ENCODE measurements at regions not wholly inside any gene's neighbourhood (a gene's known extent, or its start where the extent isn't known, plus 50 kb on each side); places are given as distances from the start of the nearest gene placed in this dataset.

DNA sequence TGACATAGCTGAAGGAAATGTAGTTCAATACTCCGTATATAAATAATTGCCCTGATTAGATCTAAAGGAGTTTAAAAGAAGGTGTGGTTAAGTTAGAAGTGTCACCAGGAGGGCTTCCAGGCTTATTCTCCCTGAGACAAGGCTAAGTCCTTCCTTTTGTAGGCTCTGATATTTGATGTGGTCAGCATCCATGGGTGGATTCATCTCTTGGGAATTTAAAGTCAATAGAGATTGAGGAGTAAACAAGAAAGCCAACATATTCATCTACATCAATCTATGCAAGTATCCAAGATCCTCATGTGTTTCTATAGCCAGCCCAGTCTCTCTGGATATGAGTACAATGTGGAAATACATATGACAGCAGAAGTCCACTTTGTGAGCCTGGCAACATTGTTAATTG lies 76.8 kb downstream of the KCTD12 start:
- H3K4me3 ChIP-seq (ENCODE audit: low read depth, low read length) = no peak overlapping the region
- DNase-seq = no peak
- H3K27me3 ChIP-seq = no peaks in the 10 kb centered on the region
- peaks cover 4% of the 10 kb centered on the region for H3K4me1 ChIP-seq
- TF ChIP-seq, protein P1, sequence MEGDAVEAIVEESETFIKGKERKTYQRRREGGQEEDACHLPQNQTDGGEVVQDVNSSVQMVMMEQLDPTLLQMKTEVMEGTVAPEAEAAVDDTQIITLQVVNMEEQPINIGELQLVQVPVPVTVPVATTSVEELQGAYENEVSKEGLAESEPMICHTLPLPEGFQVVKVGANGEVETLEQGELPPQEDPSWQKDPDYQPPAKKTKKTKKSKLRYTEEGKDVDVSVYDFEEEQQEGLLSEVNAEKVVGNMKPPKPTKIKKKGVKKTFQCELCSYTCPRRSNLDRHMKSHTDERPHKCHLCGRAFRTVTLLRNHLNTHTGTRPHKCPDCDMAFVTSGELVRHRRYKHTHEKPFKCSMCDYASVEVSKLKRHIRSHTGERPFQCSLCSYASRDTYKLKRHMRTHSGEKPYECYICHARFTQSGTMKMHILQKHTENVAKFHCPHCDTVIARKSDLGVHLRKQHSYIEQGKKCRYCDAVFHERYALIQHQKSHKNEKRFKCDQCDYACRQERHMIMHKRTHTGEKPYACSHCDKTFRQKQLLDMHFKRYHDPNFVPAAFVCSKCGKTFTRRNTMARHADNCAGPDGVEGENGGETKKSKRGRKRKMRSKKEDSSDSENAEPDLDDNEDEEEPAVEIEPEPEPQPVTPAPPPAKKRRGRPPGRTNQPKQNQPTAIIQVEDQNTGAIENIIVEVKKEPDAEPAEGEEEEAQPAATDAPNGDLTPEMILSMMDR (IDR thresholded peaks at IDR 0.05; ENCODE audit: low read depth, low read length) = no peak
- no peaks in the 10 kb centered on the region for H3K36me3 ChIP-seq
- H3K9me3 ChIP-seq = peaks cover 4% of the 10 kb centered on the region; the same call in 1 of the 2 replicates

DNA sequence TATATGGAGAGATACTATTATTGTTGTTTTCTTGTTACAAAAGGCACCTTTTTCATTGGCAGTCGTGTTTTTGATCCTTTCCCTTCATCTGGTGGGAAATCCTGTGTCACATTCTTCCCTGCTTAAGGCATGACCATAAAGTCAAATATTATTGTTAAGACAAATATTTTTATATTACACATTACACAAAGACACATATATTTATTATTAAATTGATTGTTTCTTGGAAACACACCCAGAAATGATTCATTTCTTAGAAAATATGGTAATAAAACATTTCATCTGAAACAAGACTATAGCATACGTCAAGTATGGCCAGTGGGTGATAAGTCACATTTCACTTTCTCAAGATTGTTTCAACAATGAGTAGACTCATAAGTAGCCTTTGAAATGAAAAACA lies 77.3 kb downstream of the KCTD12 start:
- peaks cover 5% of the 10 kb centered on the region for H3K4me1 ChIP-seq
- H3K36me3 ChIP-seq = no peaks in the 10 kb centered on the region
- H3K9me3 ChIP-seq = peaks cover 4% of the 10 kb centered on the region; the same call in 1 of the 2 replicates
- no peak for DNase-seq
- no peak overlapping the region for H3K4me3 ChIP-seq (ENCODE audit: low read depth, low read length)
- H3K27me3 ChIP-seq = no peaks in the 10 kb centered on the region
- TF ChIP-seq, protein P1 (IDR thresholded peaks at IDR 0.05; ENCODE audit: low read depth, low read length) = no peak

DNA sequence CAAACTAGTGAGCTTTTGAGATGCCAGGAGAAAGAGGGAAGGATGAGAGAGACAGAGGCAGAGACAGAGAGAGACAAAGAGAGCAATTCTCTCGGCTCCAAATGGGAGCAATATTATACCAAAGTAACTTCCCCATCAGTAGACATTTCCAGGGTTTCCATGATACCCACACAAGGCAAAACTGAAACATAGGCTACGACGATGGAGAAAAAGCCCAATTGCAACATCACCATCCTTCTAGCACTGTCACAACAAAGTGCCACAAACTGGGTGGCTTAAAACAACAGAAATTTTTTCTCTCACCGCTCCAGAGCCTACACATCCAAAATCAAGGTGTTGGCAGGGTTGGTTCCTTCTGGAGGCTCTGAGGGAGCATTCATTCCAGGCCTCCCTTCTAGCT lies 81.4 kb downstream of the KCTD12 start:
- H3K36me3 ChIP-seq = no peaks in the 10 kb centered on the region
- no peaks in the 10 kb centered on the region for H3K27me3 ChIP-seq
- TF ChIP-seq, protein P1 (IDR thresholded peaks at IDR 0.05; ENCODE audit: low read depth, low read length) = no peak
- H3K9me3 ChIP-seq = peaks cover under 1% of the 10 kb centered on the region; the same call in 1 of the 2 replicates
- no peak for DNase-seq
- H3K4me3 ChIP-seq (ENCODE audit: low read depth, low read length) = no peak overlapping the region
- peaks cover 4% of the 10 kb centered on the region; the same call in 1 of the 2 replicates for H3K4me1 ChIP-seq

DNA sequence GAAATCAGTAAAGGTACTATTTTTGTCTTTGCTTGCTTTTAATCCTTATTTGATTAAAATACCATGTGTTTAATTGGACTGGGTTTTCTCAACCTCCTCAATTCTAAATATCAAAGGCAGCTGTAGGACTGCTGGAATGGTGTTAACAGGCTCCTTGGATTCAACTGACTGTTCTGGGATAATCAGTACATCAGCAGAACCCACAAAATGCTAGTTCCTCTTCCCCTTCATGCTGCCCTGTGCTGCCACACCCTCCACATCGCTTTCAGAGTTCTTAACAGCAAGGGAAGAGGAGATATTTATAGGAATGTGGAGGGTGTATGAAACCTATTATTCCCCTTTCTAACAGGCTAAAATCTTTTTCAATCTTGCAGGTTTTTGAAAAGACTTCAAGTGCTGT lies 82.4 kb downstream of the KCTD12 start:
- TF ChIP-seq, protein P1 (IDR thresholded peaks at IDR 0.05; ENCODE audit: low read depth, low read length) = no peak
- H3K4me1 ChIP-seq = peaks cover 4% of the 10 kb centered on the region; the same call in 1 of the 2 replicates
- DNase-seq = no peak
- no peaks in the 10 kb centered on the region for H3K9me3 ChIP-seq
- H3K4me3 ChIP-seq (ENCODE audit: low read depth, low read length) = no peak overlapping the region
- no peaks in the 10 kb centered on the region for H3K36me3 ChIP-seq
- H3K27me3 ChIP-seq = no peaks in the 10 kb centered on the region

DNA sequence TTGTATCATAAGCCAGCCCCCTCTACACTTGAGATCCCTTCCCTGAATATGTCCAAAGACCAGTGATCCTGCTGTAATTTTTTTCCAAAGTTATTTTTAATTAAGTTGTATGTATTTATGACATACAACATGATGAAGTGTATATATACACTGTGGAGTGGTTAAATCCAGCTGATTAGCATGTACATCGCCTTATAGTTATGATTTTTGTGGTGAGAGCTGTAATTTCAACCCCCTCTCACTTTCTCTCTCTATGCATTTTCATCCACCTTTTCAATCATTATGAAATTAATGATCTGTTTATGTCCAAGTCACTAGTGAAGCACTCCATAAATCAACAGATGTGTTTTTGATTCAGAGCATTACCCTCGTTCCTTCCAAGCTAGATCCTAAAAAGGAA lies 85.3 kb downstream of the KCTD12 start:
- Histone ChIP-seq H3K27me3 (no peaks in the 10 kb centered on the region), H3K4me3 (ENCODE audit: low read depth, low read length) (no peak overlapping the region), H3K9me3 (no peaks in the 10 kb centered on the region), H3K4me1 (peaks cover 4% of the 10 kb centered on the region; the same call in 1 of the 2 replicates), H3K36me3 (no peaks in the 10 kb centered on the region)
- TF ChIP-seq, protein P1 (IDR thresholded peaks at IDR 0.05; ENCODE audit: low read depth, low read length) = no peak
- DNase-seq = no peak

DNA sequence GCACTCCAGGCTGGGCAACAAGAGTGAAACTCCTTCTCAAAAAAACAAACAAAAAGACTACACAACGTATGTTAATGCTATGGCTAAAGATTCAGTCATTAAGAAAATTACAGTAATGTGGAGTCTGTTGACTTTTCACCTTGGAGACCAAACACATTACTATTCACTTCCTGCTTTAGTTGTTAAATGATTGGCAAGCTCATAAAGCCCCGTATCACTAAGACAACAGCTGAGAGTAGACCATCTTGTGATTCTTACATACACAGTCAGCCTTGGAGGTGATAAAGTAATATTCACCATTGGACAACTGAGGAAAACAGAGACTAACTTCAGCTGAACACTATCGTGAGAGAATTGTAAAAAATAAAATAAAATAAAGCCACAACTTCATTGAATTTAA lies 86.5 kb downstream of the KCTD12 start:
- no peaks in the 10 kb centered on the region for H3K36me3 ChIP-seq
- H3K9me3 ChIP-seq = no peaks in the 10 kb centered on the region
- H3K4me3 ChIP-seq (ENCODE audit: low read depth, low read length) = no peak overlapping the region
- peaks cover 5% of the 10 kb centered on the region; the same call in 1 of the 2 replicates for H3K4me1 ChIP-seq
- DNase-seq = no peak
- H3K27me3 ChIP-seq = no peaks in the 10 kb centered on the region
- TF ChIP-seq, protein P1 (IDR thresholded peaks at IDR 0.05; ENCODE audit: low read depth, low read length) = no peak
